ENCODE measurements at regions not wholly inside any gene's neighbourhood (a gene's known extent, or its start where the extent isn't known, plus 50 kb on each side); places are given as distances from the start of the nearest gene placed in this dataset.

- no peak for DNase-seq (ENCODE audit: low read depth)
Observed at GRCh38 chr6:50217841-50218240, 168.1 kb upstream of the DEFB112 start.

DNA sequence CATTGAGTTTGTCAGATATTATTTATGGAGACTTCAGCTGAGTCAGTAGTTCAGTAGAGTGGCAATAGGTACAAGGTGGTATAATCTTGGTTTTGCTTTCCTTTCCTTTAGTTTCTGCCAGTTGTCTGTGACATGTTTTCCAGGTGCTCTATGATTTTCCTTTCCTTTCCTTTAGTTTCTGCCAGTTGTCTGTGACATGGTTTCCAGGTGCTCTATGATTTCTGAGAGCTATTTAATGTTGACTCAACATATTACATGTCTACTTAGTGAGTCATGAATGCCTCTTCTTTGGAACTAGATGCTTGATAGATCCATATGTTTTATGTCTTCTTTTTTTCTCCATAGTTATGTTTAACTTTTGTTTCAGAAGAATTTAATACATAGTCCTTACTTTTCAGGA, 186.4 kb upstream of the DEFB112 start:
- DNase-seq (ENCODE audit: low read depth), result no peak

DNA sequence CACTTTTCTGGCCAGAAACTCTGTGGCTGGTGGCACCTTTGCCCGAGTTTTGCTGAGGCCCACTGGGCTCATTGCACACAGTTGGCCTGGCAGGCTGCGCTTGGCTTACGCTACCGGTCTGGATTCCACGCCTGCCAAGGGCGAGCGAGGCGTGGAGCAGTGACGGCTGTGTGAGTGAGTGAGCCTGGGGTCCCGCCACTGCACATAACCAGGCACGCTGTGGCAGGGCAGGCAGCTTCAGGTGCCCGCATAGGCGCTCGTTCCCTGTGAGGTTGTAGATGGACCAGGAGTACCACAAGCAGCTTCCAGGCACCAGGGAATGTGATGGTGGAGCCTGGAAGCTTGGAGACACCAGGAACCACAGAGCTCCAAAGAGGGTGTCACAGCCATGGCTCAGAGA, 190.1 kb upstream of the DEFB112 start:
- no peak for DNase-seq (ENCODE audit: low read depth)

DNA sequence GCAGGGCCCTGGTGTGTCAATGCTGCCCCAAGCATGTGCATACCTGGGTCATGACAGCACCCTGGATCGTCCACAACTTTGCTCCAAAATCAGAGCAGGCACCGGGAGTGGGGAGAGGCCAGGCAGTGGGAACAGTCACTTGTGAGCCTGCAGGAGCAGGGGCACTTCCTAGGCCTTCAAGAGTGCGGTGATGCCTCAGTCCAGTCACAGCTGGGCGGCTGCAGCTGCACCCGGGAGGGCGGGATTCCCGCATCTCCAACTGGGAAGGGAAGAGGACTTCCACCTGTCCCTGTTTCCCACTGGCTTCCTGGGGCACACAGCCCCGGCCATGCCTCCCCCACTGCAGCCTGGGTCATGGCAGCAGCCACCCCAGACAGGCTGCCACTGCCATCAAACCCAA, 191.3 kb upstream of the DEFB112 start:
- no peak for DNase-seq (ENCODE audit: low read depth)

- no peak for DNase-seq (ENCODE audit: low read depth)
Observed at GRCh38 chr6:50249493-50249892, 199.8 kb upstream of the DEFB112 start.

GRCh38 chr6:50257322-50257721, 207.6 kb upstream of the DEFB112 start:
- DNase-seq (ENCODE audit: low read depth), result no peak

DNA sequence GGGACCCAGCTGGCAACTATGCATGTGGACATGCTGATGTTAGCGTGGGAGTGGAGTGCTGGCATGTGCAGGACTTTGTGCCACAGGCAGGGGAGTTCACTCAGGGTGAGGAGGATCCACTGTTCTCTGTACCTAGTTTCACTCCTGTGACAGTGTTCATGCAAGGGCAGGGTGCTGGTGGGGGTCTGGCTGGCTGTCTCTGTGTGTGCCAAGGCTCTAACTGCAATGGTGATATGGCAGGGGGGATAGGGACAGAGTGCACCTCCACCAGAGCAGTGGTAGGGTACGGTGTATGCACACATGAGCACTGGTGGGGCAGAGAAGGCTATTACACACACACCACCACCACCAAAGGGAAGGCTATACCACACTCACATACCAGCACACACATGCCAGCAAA, 210.2 kb upstream of the DEFB112 start:
- no peak for DNase-seq (ENCODE audit: low read depth)

GRCh38 chr6:50264995-50265571, 215.4 kb upstream of the DEFB112 start:
- DNase-seq (ENCODE audit: low read depth), result peak; percentile 0

DNA sequence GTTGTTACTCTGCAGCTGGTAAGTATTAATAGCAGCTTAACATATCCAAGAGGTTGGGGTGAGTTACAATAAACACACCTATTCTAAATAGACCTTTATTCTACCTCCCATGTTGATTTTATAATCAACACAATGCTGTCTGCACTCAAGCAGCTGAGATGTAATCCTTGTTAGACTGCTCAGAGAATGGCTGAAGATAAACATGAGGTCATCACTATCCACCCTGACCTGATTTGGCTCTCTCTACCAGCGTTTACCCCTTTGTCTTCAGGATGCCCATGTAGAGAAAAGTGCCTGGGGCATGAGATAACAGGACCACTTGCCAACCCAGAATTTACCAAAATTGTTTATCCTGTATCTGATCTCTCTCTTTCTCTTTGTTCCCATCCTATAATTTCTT, 220.7 kb upstream of the DEFB112 start:
- DNase-seq (ENCODE audit: low read depth), result no peak

- DNase-seq (ENCODE audit: low read depth), result no peak
Observed at GRCh38 chr6:50271266-50271665, 221.5 kb upstream of the DEFB112 start.

DNA sequence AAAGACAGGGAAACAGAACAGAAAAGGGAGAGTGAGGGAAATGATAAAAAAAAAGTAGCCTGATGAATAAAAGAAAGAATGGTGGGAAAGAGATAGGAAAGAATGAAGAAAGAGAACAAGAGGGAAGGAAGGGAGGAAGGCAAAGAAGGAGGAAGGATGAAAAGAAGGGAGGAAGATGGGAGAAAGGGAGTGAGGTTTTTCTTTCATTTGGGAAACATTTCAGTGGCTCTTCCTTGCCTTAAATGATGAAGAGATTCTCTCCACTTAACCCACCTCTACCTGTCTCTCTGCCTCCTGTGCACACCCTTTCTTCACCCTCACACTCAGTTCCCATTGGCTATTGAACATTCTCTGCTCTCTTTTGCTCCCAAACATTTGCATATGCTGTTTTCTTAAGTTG, 222.1 kb upstream of the DEFB112 start:
- no peak for DNase-seq (ENCODE audit: low read depth)

DNA sequence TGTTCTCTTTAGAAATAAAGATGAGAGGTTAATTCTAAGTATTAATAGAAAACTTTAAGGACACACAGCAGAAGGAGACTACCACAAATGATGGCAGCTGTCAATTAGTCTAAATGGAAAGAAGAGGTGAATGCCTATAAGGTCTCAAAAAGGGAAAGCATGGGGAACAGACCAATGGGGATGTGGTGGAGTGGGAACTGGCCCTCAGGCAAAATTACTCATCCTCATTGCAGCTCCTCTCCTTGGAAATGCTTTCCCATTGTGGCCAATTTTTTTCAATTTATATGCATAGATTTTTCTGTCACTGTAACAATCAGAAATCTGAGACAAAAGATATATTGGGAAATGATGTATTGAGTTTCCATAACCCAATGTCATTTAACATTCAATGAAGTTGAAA, 222.9 kb upstream of the DEFB112 start:
- DNase-seq (ENCODE audit: low read depth), result no peak

DNA sequence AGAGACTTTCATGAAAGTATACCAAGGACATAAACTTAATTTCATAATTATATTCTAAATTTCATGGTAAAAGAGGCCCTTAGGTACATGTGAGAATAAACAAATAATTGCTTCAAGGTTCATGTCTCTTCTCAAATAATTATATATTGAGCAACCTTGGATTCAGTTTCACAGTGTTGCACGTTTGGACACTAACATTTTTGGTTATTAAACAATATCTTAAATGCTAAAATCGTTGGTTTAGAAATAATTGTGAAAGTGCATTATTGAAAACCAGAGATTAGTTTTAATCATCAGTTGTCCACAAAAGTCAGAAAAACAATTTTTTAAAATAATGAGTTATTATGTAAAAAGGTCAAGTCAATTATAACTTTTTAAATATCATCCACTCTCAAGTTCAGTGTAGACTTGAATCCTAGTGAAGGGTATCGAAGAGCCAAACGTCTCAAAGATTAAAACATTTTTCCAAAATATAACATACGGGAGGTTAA, 227.1 kb upstream of the DEFB112 start:
- DNase-seq (ENCODE audit: low read depth), result no peak

GRCh38 chr6:50277774-50278173, 228.0 kb upstream of the DEFB112 start:
- no peak for DNase-seq (ENCODE audit: low read depth)

DNA sequence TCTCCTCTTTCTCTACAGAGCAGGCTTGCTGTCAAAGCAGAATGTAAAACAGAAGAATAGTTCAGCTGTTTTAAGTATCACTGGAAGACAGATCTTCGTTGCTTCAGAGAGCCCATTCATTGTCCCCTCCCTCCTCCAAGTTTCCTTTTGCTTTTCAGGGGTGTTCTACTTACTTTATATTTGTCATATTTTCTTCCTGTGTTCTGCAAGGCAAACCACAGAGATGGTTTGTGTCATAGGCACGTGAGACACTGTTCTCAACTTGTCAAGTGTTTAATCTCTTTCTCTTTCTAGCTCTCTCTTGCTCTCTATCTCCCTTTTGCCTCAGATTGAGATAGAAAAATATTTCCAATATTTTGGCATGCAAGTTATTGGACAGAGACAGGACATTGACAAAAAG, 228.9 kb upstream of the DEFB112 start:
- DNase-seq (ENCODE audit: low read depth), result no peak

DNA sequence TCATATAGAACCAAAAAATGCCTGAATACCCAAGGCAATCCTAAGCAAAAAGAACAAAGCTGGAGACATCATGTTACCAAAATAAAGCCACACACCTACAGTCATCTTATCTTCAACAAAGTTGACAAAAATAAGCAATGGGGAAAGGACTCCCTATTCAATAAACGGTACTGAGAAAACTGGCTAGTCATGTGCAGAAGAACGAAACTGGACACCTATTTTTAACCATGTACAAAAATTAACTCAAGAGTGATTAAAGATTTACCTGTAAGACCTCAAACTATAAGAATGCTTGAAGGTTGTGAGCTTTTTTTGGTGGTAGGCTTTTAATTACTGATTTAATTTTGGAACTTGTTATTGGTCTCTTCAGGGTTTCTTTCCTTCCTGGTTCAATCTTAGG, 236.0 kb upstream of the DEFB112 start:
- DNase-seq (ENCODE audit: low read depth), result no peak

DNA sequence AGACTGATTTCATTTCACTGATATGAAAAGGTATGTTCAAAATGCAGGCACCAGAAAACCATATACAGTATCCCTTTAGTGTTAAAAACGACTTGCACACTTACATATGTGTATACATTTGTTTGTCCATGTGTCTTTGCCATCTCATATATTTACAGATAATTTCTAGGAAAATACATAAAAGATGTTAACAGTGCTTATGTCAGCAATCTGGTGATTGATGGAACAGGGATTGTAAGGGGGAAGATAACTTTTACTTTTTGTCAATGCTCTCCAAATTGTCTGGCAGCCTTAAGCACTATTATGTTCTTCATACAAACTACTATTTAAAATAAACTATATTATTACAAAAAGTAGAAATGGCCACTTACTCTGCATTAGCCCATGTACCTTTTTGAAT, 238.5 kb upstream of the DEFB112 start:
- no peak for DNase-seq (ENCODE audit: low read depth)

- DNase-seq (ENCODE audit: low read depth), result no peak
Observed at GRCh38 chr6:50288881-50289280, 239.2 kb upstream of the DEFB112 start.

DNA sequence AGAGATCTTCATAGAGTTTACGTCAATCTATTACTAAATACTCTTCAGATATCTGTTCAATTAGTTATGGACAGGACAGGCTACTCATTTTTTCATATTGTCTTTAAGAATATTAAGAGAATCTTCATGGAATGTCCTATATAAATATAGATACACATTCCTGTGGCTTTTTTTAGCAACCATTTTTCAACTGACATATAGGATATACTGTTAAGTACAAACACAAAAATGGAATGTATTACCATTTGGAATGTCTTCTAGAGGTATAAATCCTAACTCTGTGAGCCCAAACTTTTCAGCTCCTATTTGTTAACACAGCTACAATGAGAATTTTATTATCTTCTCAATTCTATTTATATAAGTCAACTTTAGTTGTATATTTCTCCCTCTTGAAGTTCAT, 239.6 kb upstream of the DEFB112 start:
- no peak for DNase-seq (ENCODE audit: low read depth)

DNA sequence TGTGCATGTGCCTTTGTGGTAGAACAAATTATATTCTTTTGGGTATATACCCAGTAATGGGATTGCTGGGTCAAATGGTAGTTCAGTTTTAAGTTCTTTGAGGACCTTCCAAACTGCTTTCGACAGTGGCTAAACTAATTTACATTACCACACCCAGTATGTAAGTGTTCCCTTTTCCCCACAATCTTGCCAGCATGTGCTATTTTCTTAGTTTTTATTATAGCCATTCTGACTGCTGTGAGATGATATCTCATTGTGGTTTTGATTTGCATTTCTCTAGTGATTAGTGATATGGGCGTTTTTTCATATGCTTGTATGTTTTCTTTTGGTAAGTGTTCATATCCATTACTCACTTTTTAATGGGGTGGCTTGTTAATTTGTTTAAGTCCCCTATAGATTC, 251.6 kb upstream of the DEFB112 start:
- DNase-seq (ENCODE audit: low read depth), result no peak

DNA sequence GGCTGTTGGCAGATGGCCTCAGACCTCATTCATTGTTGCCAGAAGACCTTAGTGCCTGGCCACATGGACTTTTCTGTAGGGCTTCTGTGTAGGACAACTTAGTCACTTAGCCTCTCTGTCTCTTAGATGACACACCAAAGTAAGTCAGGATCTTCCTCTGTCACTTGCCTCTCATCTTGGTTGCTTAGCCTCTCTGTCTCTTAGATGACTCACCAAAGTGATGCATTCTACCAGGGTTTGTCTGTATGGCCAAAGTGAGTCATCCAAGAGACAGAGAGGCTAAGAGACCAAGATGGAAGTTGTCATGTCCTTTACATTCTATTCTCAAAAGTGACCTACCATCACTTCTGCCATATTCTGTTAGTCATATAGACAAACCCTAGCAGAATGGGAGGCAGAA, 255.9 kb upstream of the DEFB112 start:
- peak; percentile 8 for DNase-seq (ENCODE audit: low read depth)

DNA sequence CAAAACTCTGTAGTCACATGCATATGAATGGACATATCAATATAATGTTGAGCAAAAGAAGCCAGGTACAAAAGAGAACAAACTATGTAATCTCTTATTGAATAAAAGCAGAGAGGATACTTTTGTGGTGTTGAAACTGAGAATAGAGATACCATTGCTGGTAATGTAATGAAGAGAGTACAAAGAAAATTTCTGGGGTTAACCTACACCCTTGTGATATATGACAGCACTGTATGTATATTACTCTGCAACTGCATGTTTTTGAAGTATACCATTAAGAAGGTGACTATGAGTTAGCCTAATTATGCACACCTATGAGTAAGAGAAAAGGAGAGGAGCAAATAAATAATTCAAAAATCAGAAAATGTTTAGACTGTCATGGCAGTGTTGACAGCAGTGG, 268.8 kb upstream of the DEFB112 start:
- no peak for DNase-seq (ENCODE audit: low read depth)

DNA sequence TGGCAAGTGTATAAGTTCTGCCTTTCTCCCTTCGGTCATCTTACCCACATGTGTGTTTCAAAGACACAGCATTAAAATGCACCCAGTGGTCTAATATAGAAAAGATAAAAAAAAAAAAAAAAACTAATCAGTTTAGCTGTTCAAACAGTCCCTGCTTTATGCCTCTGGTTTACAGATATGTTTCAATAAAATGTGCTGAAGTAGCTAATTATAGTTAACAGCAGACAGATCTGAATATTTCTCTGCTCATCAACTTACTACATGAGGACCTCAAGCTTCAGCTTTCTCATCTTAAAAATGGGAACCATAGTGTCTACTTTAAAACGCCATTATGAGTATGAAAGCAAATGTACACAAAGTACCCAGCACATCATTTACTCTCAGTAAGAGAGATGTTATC, 280.6 kb upstream of the DEFB112 start:
- no peak for DNase-seq (ENCODE audit: low read depth)

DNA sequence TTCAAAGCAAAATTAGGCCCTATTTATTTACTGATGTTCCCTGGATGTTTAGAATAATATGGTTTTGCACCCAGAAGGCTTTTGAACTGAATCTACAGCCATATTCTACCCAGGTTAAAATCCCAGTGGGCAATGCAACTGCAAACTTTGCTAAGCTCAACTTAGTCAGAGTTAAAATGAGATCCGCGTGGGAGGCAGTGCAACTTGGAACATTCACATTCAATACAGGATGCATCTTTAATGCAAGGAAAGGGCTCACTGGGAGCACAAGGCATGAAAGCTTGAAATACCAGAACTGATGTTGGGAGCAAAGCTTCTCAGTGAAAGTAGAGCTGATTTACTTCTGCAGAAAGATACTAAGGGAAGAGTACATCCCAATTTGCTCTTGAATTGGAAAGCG, 281.2 kb upstream of the DEFB112 start:
- DNase-seq (ENCODE audit: low read depth), result no peak

DNA sequence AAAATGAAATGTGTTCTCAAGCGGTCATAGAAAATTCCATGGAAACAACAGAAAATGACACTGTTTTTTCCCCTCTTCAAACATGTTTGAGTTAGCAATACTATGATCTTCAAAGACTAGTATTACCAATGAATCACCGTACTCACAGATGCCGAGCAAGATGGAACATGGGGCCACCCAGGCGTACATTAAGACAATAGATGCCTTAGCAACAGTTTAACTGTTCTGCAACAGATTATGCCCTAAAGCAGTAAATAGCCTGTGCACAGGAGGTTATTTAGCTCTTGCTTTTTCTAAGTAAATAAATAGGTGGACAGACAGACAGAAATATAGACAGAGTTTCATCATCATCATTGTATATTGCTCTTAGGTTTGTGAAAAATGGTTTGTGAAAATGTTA, 284.0 kb upstream of the DEFB112 start:
- no peak for DNase-seq (ENCODE audit: low read depth)
